ENCODE measurements at regions not wholly inside any gene's neighbourhood (a gene's known extent, or its start where the extent isn't known, plus 50 kb on each side); places are given as distances from the start of the nearest gene placed in this dataset.

DNA sequence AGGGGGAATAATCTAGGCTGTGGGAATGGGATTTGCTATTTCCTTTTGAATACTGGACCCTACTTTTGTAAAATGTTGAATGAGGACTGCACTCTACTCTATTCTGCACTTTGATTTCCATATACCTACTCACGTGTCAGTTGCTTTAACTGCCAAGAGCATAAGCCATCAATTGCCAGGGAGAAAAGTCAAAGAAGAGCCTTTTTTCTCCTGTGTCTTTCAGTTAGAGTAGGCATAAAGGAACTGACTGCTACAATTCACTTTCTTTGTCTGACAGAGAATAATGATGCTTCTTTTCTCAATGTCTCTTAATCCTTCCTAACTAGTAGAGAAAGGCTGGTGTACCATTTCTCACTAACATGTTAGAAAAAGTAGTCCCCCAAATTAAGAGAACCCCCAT is 231.6 kb downstream of the ELAVL2 start:
- POLR2A ChIA-PET (ENCODE audit: unreplicated experiment): no interaction called here
- H3K14ac ChIP-seq (replicated peaks; ENCODE audit: low read depth, low read length): no peak overlapping the region
- no peak overlapping the region for H3K18ac ChIP-seq (ENCODE audit: low read depth, low read length)
- no peak overlapping the region for H4K8ac ChIP-seq (ENCODE audit: low read depth in 2 of 2, low read length in 2 of 2)
- H3K9me1 ChIP-seq (ENCODE audit: insufficient read depth, low read length): no peaks in the 10 kb centered on the region
- H3K56ac ChIP-seq (ENCODE audit: extremely low read depth, insufficient read depth, low read length): no peak overlapping the region
- dilution Hi-C loops (cut with HindIII; ENCODE audit: low sequenced_read_pairs, unreplicated experiment) (no loop called here), intact Hi-C loops (cut with micrococcal nuclease) (no loop called here), in situ Hi-C loops (cut with MboI; ENCODE audit: low sequenced_read_pairs) (no loop called here)
- H3K23ac ChIP-seq (ENCODE audit: low read depth, low read length): no peak overlapping the region
- H3K27ac ChIP-seq (ENCODE audit: insufficient read depth, low read length): no peak overlapping the region
- no peaks in the 10 kb centered on the region for H3K27me3 ChIP-seq (ENCODE audit: control insufficient read depth, insufficient read depth, low read length)
- no peak for TF ChIP-seq CHD1 (IDR thresholded peaks at IDR 0.05; ENCODE audit: low read depth, low read length)
- TF ChIP-seq, protein P1, sequence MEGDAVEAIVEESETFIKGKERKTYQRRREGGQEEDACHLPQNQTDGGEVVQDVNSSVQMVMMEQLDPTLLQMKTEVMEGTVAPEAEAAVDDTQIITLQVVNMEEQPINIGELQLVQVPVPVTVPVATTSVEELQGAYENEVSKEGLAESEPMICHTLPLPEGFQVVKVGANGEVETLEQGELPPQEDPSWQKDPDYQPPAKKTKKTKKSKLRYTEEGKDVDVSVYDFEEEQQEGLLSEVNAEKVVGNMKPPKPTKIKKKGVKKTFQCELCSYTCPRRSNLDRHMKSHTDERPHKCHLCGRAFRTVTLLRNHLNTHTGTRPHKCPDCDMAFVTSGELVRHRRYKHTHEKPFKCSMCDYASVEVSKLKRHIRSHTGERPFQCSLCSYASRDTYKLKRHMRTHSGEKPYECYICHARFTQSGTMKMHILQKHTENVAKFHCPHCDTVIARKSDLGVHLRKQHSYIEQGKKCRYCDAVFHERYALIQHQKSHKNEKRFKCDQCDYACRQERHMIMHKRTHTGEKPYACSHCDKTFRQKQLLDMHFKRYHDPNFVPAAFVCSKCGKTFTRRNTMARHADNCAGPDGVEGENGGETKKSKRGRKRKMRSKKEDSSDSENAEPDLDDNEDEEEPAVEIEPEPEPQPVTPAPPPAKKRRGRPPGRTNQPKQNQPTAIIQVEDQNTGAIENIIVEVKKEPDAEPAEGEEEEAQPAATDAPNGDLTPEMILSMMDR (conservative IDR thresholded peaks at IDR 0.05; ENCODE audit: low read depth, low read length): no peak
- TF ChIP-seq CEBPB (IDR thresholded peaks at IDR 0.05; ENCODE audit: low read depth, low read length): no peak
- TF ChIP-seq BHLHE40 (IDR thresholded peaks at IDR 0.05; ENCODE audit: low read depth, low read length): no peak
- no peak for TF ChIP-seq FOS (IDR thresholded peaks at IDR 0.05; ENCODE audit: low read depth, low read length)
- TF ChIP-seq USF2 (IDR thresholded peaks at IDR 0.05; ENCODE audit: low read depth, low read length): no peak
- WGBS, 2 experiments (ENCODE audit: extremely low coverage in 2 of 2, insufficient read length in 1 of 2): no CpG with 5 or more reads among the region's 1 CpG
- no peak overlapping the region for H2AK5ac ChIP-seq (ENCODE audit: low read depth, low read length)
- BruUV-seq (replicated peaks): no TSS peak
- no peak overlapping the region for H2BK120ac ChIP-seq (ENCODE audit: low read depth, low read length)
- no peak overlapping the region for H2BK5ac ChIP-seq (ENCODE audit: low read depth, low read length, poor library complexity, severe bottlenecking)
- no peaks in the 10 kb centered on the region for H3K4me1 ChIP-seq (ENCODE audit: control insufficient read depth, insufficient read depth, low read length)
- H2BK20ac ChIP-seq (ENCODE audit: low read depth, low read length): no peak overlapping the region
- peaks cover 5% of the 10 kb centered on the region for H3K9me3 ChIP-seq (ENCODE audit: control insufficient read depth, insufficient read depth, low read length)
- H3K4me2 ChIP-seq (ENCODE audit: low read depth, low read length): no peak overlapping the region
- H3K4me3 ChIP-seq (ENCODE audit: insufficient read depth, low read depth, low read length): no peak overlapping the region
- no peak overlapping the region for H4K91ac ChIP-seq (ENCODE audit: insufficient read depth, low read depth, low read length)
- H2AK9ac ChIP-seq (replicated peaks; ENCODE audit: low read depth, low read length, poor library complexity): no peak overlapping the region
- H3K9ac ChIP-seq (ENCODE audit: low read depth, low read length): no peak overlapping the region
- H3K79me1 ChIP-seq (ENCODE audit: low read depth in 1 of 2, low read length in 2 of 2): no peaks in the 10 kb centered on the region
- ATAC-seq (ENCODE audit: low read depth): no peak
- no peak overlapping the region for H2AFZ ChIP-seq (replicated peaks; ENCODE audit: low read length, poor library complexity)
- H3K4ac ChIP-seq (ENCODE audit: low read depth, low read length): no peak overlapping the region
- no peaks in the 10 kb centered on the region for H3K36me3 ChIP-seq (ENCODE audit: control insufficient read depth, insufficient read depth, low read length)
- H4K5ac ChIP-seq (ENCODE audit: low read depth, low read length): no peak overlapping the region
- H4K20me1 ChIP-seq (ENCODE audit: insufficient read depth, low read length): no peaks in the 10 kb centered on the region
- no peak overlapping the region for H2BK15ac ChIP-seq (ENCODE audit: low read depth, low read length)
- CTCF ChIA-PET: no interaction called here
- DNase-seq: no peak

All from IMR-90 (cell line).